ENCODE measurements at regions not wholly inside any gene's neighbourhood (a gene's known extent, or its start where the extent isn't known, plus 50 kb on each side); places are given as distances from the start of the nearest gene placed in this dataset.

GRCh38 chr9:108656566-108656965 is 199.2 kb downstream of the ACTL7B start:
- ChIA-PET POLR2A (no interaction called here), CTCF (no interaction called here)

- POLR2A ChIA-PET, result no interaction called here
- CTCF ChIA-PET, result no interaction called here
These were observed 200.0 kb downstream of the ACTL7B start for GRCh38 chr9:108655818-108656217.

GRCh38 chr9:108654566-108654965 is 201.2 kb downstream of the ACTL7B start:
- ChIA-PET POLR2A (no interaction called here), CTCF (no interaction called here)

GRCh38 chr9:108652851-108653250 is 202.9 kb downstream of the ACTL7B start:
- ChIA-PET POLR2A (no interaction called here), CTCF (no interaction called here)

- CTCF ChIA-PET, result no interaction called here
- POLR2A ChIA-PET, result no interaction called here
These were observed 205.0 kb downstream of the ACTL7B start for GRCh38 chr9:108650826-108651225.

GRCh38 chr9:108645520-108645919 is 210.3 kb downstream of the ACTL7B start:
- ChIA-PET CTCF (no interaction called here), POLR2A (no interaction called here)

- CTCF ChIA-PET, result no interaction called here
- POLR2A ChIA-PET, result no interaction called here
These were observed 211.9 kb downstream of the ACTL7B start for GRCh38 chr9:108643731-108644510.

GRCh38 chr9:108642871-108643270 is 212.9 kb downstream of the ACTL7B start:
- POLR2A ChIA-PET, result no interaction called here
- CTCF ChIA-PET, result no interaction called here

GRCh38 chr9:108640230-108640629 is 215.6 kb downstream of the ACTL7B start:
- POLR2A ChIA-PET, result no interaction called here
- CTCF ChIA-PET, result no interaction called here

GRCh38 chr9:108639696-108640095 is 216.1 kb downstream of the ACTL7B start:
- POLR2A ChIA-PET, result no interaction called here
- CTCF ChIA-PET, result no interaction called here

- CTCF ChIA-PET, result no interaction called here
- POLR2A ChIA-PET, result no interaction called here
These were observed 216.7 kb downstream of the ACTL7B start for GRCh38 chr9:108639091-108639490.

GRCh38 chr9:108637340-108637739 is 218.4 kb downstream of the ACTL7B start:
- ChIA-PET POLR2A (no interaction called here), CTCF (no interaction called here)

- POLR2A ChIA-PET, result no interaction called here
- CTCF ChIA-PET, result no interaction called here
These were observed 219.8 kb downstream of the ACTL7B start for GRCh38 chr9:108636013-108636412.

- CTCF ChIA-PET, result no interaction called here
- POLR2A ChIA-PET, result no interaction called here
These were observed 220.9 kb downstream of the ACTL7B start for GRCh38 chr9:108634672-108635462.

GRCh38 chr9:108634204-108634603 is 221.6 kb downstream of the ACTL7B start:
- ChIA-PET CTCF (no interaction called here), POLR2A (no interaction called here)

GRCh38 chr9:108631496-108632285 is 224.1 kb downstream of the ACTL7B start:
- POLR2A ChIA-PET, result no interaction called here
- CTCF ChIA-PET, result no interaction called here

- ChIA-PET CTCF (no interaction called here), POLR2A (no interaction called here)
These were observed 227.5 kb downstream of the ACTL7B start for GRCh38 chr9:108628316-108628715.

GRCh38 chr9:108626743-108627142 is 229.0 kb downstream of the ACTL7B start:
- ChIA-PET CTCF (no interaction called here), POLR2A (no interaction called here)

GRCh38 chr9:108621991-108622855 is 233.6 kb downstream of the ACTL7B start:
- CTCF ChIA-PET, result no interaction called here
- POLR2A ChIA-PET, result no interaction called here

- CTCF ChIA-PET, result no interaction called here
- POLR2A ChIA-PET, result no interaction called here
These were observed 235.0 kb downstream of the ACTL7B start for GRCh38 chr9:108620767-108621166.

Data from activated CD8-positive, alpha-beta memory T cell treated with anti-CD3 and anti-CD28 coated beads for 36 hours (primary cell).